AG10803 (cell line): ENCODE measurements at regions not wholly inside any gene's neighbourhood (a gene's known extent, or its start where the extent isn't known, plus 50 kb on each side); places are given as distances from the start of the nearest gene placed in this dataset.
"Not testable (repeated sequence)": the region's sequence is repeated elsewhere in the genome, so short reads cannot be mapped to it uniquely, and the experiment has no call there.

Experiments used
- DNase-seq: peaks from one replicate; pipeline ENCODE4 v3.0.0; 2010; ENCODE audit warnings: low read depth
- H3K4me3 ChIP-seq: 2 replicates; pipeline ENCODE4 v1.5.1; 2011; ENCODE audit warnings: mild to moderate bottlenecking, low read length, control low read depth
- CTCF ChIP-seq: conservative IDR thresholded peaks from 2 replicates; pipeline ENCODE4 v1.5.1; 2011; ENCODE audit warnings: mild to moderate bottlenecking, low read length, control low read depth, inconsistent platforms

- no peak for TF ChIP-seq CTCF
- H3K4me3 ChIP-seq: no peak overlapping the region
- no peak for DNase-seq
Measured at GRCh38 chr2:210966330-210966729, 409.9 kb downstream of the CPS1 start.

- no peak for TF ChIP-seq CTCF
- H3K4me3 ChIP-seq: no peak overlapping the region
- no peak for DNase-seq
Measured at GRCh38 chr2:210971431-210971830, 415.0 kb downstream of the CPS1 start.

DNA sequence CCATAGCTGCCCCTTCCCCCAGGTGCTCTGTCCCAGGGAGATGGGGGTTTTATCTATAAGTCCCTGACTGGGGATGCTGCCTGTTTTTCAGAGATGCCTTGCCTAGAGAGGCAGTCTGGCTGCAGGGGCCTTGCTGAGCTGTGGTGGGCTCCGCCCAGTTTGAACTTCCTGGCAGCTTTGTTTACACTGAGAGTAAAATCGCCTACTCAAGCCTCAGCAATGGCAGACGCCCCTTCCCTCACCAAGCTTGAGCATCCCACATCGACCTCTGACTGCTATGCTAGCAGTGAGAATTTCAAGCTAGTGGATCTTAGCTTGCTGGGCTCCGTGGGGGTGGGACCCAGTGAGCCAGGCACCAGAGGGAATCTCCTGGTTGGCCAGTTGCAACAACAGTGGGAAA, 430.4 kb downstream of the CPS1 start:
- H3K4me3 ChIP-seq, DNase-seq: not testable (repeated sequence)

DNA sequence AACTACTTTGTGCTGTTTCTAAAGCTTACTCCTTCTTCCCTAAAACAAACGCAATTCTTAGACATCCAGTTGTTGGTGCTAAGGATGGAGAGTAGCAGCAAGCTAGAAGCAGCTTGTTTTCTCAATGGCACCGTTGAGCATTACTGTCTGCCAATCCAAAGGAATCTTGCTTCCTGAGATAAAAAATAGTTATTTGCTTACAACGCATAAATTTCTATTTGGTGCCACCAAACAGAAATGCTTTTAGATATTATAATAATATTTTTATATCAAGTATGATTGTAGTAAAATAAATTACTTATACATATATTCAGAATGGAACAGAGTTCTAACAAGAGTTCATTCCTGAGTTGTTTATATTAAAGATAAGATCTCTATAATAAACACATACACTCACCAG, 434.7 kb downstream of the CPS1 start:
- TF ChIP-seq CTCF: no peak
- no peak for DNase-seq

GRCh38 chr2:210994104-210994503, 437.7 kb downstream of the CPS1 start:
- no peak for TF ChIP-seq CTCF
- no peak for DNase-seq
- no peak overlapping the region for H3K4me3 ChIP-seq

More for the DNA sequence above, 434.7 kb downstream of the CPS1 start:
- H3K4me3 ChIP-seq: no peak overlapping the region

- TF ChIP-seq CTCF: no peak
- no peak for DNase-seq
- H3K4me3 ChIP-seq: no peak overlapping the region
Measured at GRCh38 chr2:210997373-210997772, 441.0 kb downstream of the CPS1 start.

GRCh38 chr2:210998334-210998733, 441.9 kb downstream of the CPS1 start:
- H3K4me3 ChIP-seq: no peak overlapping the region
- TF ChIP-seq CTCF: no peak
- DNase-seq: no peak

DNA sequence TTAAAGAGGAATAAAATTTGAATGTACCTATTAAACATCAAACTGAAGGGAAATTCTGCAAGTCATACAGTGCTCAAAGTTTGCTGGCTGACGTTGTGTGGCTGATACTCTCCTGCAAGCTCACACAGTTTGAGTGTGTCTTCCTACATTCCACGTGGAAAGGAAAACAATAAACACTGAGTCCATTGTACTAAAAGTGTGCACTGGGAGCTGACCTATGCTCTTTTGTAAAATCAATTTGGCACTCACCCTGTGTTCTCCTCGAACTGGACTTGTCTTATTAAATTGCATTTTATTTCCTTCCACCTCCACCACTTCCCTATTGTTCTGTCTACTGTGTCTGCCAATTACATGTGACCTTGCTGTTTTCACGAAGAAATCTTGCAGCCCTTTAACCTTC, 458.0 kb downstream of the CPS1 start:
- TF ChIP-seq CTCF: no peak
- DNase-seq: no peak
- no peak overlapping the region for H3K4me3 ChIP-seq
